Smooth muscle cell (in vitro differentiated cells): ENCODE measurements at regions not wholly inside any gene's neighbourhood (a gene's known extent, or its start where the extent isn't known, plus 50 kb on each side); places are given as distances from the start of the nearest gene placed in this dataset.
A peak's percentile ranks its signal among the peaks of the same experiment; 100 is the strongest.

Source experiments
- DNase-seq: peaks from one replicate; lab custom pipeline; 2025; ENCODE audit not compliant: unreplicated experiment; lab: John Stamatoyannopoulos, UW
- H2AFZ ChIP-seq: fragments of 200-600 bp; sonication (generic); 2 replicates; pipeline ENCODE4 v1.6.0; 2016; ENCODE audit warnings: antibody characterized with exemption, low read depth, mild to moderate bottlenecking
- H3F3A ChIP-seq: fragments of 200-600 bp; sonication (generic); 2 replicates; pipeline ENCODE4 v1.6.0; 2017; ENCODE audit warnings: antibody characterized with exemption, low read depth
- H3K27ac ChIP-seq: fragments of 200-600 bp; sonication (generic); 2 replicates; pipeline ENCODE4 v1.5.1; 2016; ENCODE audit warnings: low read depth, mild to moderate bottlenecking
- H3K27me3 ChIP-seq: fragments of 200-600 bp; sonication (generic); 2 replicates; pipeline ENCODE4 v1.6.1; 2016; ENCODE audit warnings: low read depth, mild to moderate bottlenecking
- H3K36me3 ChIP-seq: fragments of 200-600 bp; sonication (generic); 2 replicates; pipeline ENCODE4 v1.5.1; 2016; ENCODE audit warnings: low read depth
- H3K4me1 ChIP-seq: fragments of 200-600 bp; sonication (generic); 2 replicates; pipeline ENCODE4 v1.5.1; 2016; ENCODE audit warnings: low read depth
- H3K4me2 ChIP-seq: fragments of 200-600 bp; sonication (generic); 2 replicates; pipeline ENCODE4 v1.6.0; 2016; ENCODE audit warnings: mild to moderate bottlenecking
- H3K4me3 ChIP-seq: fragments of 200-600 bp; sonication (generic); 2 replicates; pipeline ENCODE4 v1.5.1; 2016; ENCODE audit warnings: mild to moderate bottlenecking
- H3K79me2 ChIP-seq: fragments of 200-600 bp; sonication (generic); 2 replicates; pipeline ENCODE4 v1.6.0; 2016; ENCODE audit warnings: low read depth, mild to moderate bottlenecking
- H3K9ac ChIP-seq: fragments of 200-600 bp; sonication (generic); 2 replicates; pipeline ENCODE4 v1.6.0; 2016; ENCODE audit warnings: low read depth
- H3K9me3 ChIP-seq: fragments of 200-600 bp; sonication (generic); replicated peaks from 2 replicates; pipeline ENCODE4 v1.5.1; 2016; ENCODE audit warnings: low read depth
- H4K20me1 ChIP-seq: fragments of 200-600 bp; sonication (generic); 2 replicates; pipeline ENCODE4 v1.6.0; 2016; ENCODE audit warnings: low read depth
- WGBS: methylation state at CpG from one replicate; pipeline ENCODE4 v1.1.7; 2016; ENCODE audit warnings: low lambda C conversion rate; 5-methylcytosine and 5-hydroxymethylcytosine counted together
- TF ChIP-seq, protein P1 (sequence below): fragments of 200-600 bp; sonication (generic); IDR thresholded peaks from 2 replicates; pipeline ENCODE4 v1.5.1; 2017; ENCODE audit warnings: borderline replicate concordance, mild to moderate bottlenecking, antibody characterized with exemption; ENCODE audit not compliant: insufficient read depth, poor library complexity, severe bottlenecking

GRCh38 chr3:162139841-162140240 lies 643.2 kb downstream of the OTOL1 start:
- Histone ChIP-seq H4K20me1 (no peaks in the 10 kb centered on the region), H3K79me2 (no peaks in the 10 kb centered on the region), H3K4me1 (no peaks in the 10 kb centered on the region), H3K9me3 (no peaks in the 10 kb centered on the region), H3K9ac (no peak overlapping the region), H3F3A (no peaks in the 10 kb centered on the region), H3K27ac (no peak overlapping the region), H3K27me3 (no peaks in the 10 kb centered on the region), H2AFZ (no peak overlapping the region), H3K4me2 (no peak overlapping the region), H3K4me3 (no peak overlapping the region), H3K36me3 (no peaks in the 10 kb centered on the region)
- no peak for DNase-seq
- TF ChIP-seq, protein P1, sequence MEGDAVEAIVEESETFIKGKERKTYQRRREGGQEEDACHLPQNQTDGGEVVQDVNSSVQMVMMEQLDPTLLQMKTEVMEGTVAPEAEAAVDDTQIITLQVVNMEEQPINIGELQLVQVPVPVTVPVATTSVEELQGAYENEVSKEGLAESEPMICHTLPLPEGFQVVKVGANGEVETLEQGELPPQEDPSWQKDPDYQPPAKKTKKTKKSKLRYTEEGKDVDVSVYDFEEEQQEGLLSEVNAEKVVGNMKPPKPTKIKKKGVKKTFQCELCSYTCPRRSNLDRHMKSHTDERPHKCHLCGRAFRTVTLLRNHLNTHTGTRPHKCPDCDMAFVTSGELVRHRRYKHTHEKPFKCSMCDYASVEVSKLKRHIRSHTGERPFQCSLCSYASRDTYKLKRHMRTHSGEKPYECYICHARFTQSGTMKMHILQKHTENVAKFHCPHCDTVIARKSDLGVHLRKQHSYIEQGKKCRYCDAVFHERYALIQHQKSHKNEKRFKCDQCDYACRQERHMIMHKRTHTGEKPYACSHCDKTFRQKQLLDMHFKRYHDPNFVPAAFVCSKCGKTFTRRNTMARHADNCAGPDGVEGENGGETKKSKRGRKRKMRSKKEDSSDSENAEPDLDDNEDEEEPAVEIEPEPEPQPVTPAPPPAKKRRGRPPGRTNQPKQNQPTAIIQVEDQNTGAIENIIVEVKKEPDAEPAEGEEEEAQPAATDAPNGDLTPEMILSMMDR: no peak
- 90% methylated on average over 1 of the region's 1 CpG for WGBS

DNA sequence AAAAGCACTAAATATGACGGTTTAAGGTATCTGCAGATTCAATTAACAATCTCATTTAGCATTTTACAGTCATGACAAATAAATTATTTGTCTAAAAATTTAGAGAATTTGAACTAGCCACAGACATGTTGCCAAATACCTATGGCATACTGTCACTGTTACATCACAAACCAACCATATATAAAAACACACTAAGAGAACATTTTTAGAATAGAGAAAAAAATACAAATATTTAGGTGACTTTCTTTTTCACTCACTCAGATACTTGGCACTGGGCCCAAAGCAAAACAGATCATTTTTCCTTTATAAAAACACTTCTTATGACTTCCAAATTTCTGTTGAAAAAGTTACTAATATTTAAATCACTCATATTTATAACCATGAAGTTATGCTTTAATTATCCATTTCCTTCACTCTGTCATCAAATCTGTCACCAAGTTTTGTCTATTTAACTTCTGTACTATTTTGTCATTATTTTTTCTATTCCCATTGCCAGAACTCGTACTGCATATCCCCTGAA lies 644.7 kb downstream of the OTOL1 start:
- Histone ChIP-seq H3F3A (no peaks in the 10 kb centered on the region), H3K27ac (peak overlapping the region; percentile 55), H3K36me3 (no peaks in the 10 kb centered on the region), H3K4me2 (peak overlapping the region; percentile 23), H4K20me1 (no peaks in the 10 kb centered on the region), H2AFZ (no peak overlapping the region), H3K79me2 (no peaks in the 10 kb centered on the region), H3K27me3 (no peaks in the 10 kb centered on the region), H3K4me3 (no peak overlapping the region), H3K9ac (peak overlapping the region; percentile 7), H3K9me3 (no peaks in the 10 kb centered on the region), H3K4me1 (no peaks in the 10 kb centered on the region)
- TF ChIP-seq, protein P1: no peak
- WGBS: 53% methylated on average over 2 of the region's 2 CpGs
- DNase-seq: no peak

DNA sequence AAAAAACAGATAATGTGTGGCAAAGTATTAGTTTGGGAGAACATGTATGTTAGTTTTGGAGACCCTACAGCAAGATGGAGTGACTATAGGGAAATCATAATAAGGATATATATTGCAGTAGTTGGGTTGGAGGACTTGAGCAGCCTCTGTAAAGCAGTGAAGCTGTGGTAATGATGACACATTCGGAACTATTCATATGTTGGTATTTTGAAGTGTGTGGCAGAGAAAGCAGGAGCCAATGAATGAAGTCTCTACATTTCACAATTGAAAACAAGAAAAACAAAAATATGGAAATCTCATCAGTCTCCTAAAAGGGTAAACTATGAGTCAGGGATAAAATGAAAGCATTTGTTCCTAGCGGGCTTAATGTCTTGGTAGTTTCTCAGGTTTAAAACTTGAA lies 645.9 kb downstream of the OTOL1 start:
- Histone ChIP-seq H3K27ac (peak overlapping the region; percentile 6), H3K4me1 (no peaks in the 10 kb centered on the region), H3K9me3 (no peaks in the 10 kb centered on the region), H2AFZ (no peak overlapping the region), H4K20me1 (no peaks in the 10 kb centered on the region), H3K4me3 (no peak overlapping the region), H3K79me2 (no peaks in the 10 kb centered on the region), H3F3A (no peaks in the 10 kb centered on the region), H3K9ac (no peak overlapping the region), H3K4me2 (peak overlapping the region; percentile 23), H3K27me3 (no peaks in the 10 kb centered on the region), H3K36me3 (no peaks in the 10 kb centered on the region)
- no peak for DNase-seq
- TF ChIP-seq, protein P1: no peak
- 86% methylated on average over 2 of the region's 2 CpGs for WGBS

DNA sequence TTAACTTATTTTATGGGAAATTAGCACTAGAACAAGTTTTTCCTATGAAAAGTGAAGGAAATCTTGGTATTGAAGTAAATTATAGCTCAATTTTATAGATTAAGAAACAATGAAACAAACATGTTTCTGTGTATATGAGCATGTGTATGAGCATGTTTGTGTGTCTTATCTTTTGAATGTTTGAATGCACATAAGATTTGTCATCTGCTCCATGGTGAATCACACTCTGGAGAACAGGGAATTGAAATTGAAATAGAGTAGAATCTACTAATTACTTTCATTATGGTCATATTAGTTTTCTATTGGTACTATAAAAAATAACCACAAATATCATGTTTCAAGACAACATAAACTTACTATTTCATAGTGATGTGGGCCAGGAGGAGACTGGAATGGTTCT lies 646.6 kb downstream of the OTOL1 start:
- no peak overlapping the region for H3K4me3 ChIP-seq
- no peaks in the 10 kb centered on the region for H3K9me3 ChIP-seq
- no peaks in the 10 kb centered on the region for H4K20me1 ChIP-seq
- no peaks in the 10 kb centered on the region for H3K36me3 ChIP-seq
- no peaks in the 10 kb centered on the region for H3K27me3 ChIP-seq
- H3K4me1 ChIP-seq: no peaks in the 10 kb centered on the region
- TF ChIP-seq, protein P1: no peak
- peak overlapping the region; percentile 23 for H3K4me2 ChIP-seq
- H3K9ac ChIP-seq: no peak overlapping the region
- H2AFZ ChIP-seq: no peak overlapping the region
- no peaks in the 10 kb centered on the region for H3K79me2 ChIP-seq
- H3F3A ChIP-seq: no peaks in the 10 kb centered on the region
- H3K27ac ChIP-seq: peak overlapping the region; percentile 6
- DNase-seq: no peak
